Astrocyte (in vitro differentiated cells and primary cell): ENCODE measurements at regions not wholly inside any gene's neighbourhood (a gene's known extent, or its start where the extent isn't known, plus 50 kb on each side); places are given as distances from the start of the nearest gene placed in this dataset.

Experiments used
- CTCF ChIP-seq: IDR thresholded peaks from 2 replicates; pipeline ENCODE4 v1.5.1; 2011; ENCODE audit warnings: low read depth, mild to moderate bottlenecking, inconsistent platforms, low read length, moderate library complexity; ENCODE audit not compliant: insufficient read depth
- EZH2 ChIP-seq: IDR thresholded peaks from 2 replicates; pipeline ENCODE4 v1.6.1; 2012; ENCODE audit warnings: mild to moderate bottlenecking, low read length, inconsistent platforms; ENCODE audit not compliant: insufficient read depth

GRCh38 chr12:98409548-98409947, 105.8 kb upstream of the TMPO start:
- TF ChIP-seq CTCF (no peak), EZH2 (no peak)
